ENCODE measurements at regions not wholly inside any gene's neighbourhood (a gene's known extent, or its start where the extent isn't known, plus 50 kb on each side); places are given as distances from the start of the nearest gene placed in this dataset.
"Not testable (repeated sequence)": the region's sequence is repeated elsewhere in the genome, so short reads cannot be mapped to it uniquely, and the experiment has no call there.

DNA sequence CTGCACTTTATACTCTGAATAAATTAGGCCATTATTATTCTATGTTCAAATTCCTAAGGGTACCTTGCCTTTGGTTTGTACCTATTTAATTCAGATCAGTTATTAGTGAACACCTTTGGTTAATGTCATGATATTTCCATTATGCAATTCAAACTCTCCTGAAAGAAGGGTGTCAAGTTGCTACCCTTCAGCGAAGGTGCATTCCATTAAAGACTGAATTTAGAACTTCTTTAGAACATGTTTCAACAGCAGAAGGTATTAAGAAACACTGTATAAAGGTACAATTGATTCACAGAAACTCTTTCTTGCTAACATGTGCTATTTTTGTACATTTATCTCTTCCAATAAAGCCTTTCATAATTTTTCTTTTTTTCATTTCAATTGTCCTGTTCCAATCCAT, 1545.4 kb upstream of the PCDH10 start:
- DNase-seq: no peak

DNA sequence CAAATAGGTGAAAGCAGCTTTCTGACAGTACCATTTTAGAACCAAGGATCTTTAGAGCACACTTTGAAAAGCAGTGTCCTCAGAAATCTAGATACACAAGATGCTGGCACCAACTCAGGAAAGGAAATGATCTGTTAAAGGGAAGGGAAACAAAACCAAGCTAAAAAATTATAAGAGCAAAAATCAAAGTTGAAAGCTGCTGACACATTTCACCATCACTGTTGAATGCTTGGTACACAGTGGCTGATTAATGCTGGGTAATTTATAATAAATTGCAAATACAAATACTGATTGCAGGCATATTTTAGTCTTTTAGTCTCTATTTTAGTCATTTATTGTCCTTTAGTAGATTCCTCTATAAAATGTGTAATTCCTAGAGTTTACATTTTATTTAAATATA, 1540.1 kb upstream of the PCDH10 start:
- no peak for DNase-seq

DNA sequence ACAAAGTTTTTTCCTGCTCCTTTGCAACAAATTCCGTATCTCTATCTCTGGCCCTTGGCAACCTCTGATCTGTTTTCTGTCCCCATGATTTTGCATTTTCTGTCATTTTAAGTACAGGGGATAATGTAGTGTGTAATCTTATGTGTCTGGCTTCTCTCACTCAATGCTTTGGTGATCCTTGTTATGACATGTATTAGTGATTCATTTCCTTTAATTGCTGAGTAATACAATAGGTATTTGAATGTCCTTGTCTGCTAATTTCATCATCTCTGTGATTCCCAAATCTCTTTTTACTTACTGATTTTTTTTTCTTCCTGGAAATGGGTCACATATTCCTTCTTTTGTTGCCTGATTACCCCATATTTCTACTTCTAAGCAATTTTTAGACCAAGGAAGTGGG, 1538.6 kb upstream of the PCDH10 start:
- DNase-seq: not testable (repeated sequence)

DNA sequence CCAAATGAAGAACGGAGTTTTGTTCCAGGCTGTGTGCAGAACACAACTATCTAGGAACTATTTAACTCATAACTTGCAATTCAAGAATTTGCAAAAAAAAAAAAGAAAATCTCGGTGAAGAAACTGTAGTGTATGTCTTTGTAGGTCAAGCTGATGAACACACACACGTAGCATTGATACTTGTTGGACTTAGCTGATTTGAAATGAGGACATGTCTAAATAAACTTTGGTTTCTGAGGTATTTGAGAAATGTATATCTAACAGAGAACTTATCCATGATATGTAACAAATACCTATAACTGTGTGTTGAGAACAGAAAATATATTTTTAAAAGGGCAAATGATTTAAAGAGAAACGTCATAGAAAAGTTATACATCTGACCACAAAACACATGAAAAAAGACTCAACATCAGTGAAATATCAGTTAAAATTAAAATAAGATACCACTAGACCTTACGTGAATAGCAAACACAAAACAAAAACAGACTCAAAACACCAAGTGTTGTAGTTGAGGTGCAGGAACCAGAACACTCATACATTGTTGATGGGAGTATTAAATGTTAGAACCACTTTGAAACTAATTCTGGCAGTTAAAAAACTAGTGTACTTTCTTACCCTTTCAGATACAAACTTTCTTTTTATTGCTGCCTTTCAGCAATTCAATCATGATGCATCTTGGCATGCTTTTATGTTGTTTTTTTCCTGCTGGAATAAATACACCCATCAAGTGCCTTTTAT, 1535.8 kb upstream of the PCDH10 start:
- DNase-seq: no peak

DNA sequence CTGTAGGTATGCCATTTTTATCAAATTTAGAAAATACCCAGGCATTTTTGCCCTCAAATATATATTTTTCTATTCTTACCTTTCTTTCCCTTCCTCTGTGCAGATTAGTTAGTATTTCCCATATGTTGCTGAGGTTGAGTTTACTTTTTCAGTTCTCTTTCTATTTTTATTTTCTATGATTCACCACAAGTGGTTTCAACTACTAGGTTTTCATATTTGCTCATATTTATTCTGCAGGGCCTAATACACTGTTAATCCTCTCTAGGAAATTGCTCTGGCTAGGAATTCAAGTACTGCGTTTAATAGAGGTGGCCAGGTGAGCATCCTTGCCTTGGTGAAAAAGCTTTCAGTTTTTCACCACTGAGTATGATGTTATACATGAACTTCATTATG, 1535.3 kb upstream of the PCDH10 start:
- no peak for DNase-seq

DNA sequence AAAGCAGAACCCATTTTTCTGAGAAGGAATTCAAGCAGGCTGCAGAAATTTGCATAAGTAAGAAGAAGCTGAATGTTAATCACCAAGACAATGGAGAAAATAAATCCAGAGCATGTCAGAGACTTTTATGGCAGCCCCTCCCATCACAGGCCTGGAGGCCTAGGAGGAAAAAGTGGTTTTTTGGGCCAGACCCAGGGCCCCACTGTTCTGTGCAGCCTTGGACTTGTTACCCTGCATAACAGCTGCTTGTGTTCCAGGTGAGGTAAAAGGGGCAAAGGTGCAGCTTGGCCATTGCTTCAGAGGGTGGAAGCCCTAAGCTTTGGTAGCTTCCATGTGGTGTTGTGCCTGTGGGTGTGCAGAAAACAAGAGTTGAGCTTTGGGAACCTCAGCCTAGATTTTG, 1516.2 kb upstream of the PCDH10 start:
- DNase-seq: no peak

DNA sequence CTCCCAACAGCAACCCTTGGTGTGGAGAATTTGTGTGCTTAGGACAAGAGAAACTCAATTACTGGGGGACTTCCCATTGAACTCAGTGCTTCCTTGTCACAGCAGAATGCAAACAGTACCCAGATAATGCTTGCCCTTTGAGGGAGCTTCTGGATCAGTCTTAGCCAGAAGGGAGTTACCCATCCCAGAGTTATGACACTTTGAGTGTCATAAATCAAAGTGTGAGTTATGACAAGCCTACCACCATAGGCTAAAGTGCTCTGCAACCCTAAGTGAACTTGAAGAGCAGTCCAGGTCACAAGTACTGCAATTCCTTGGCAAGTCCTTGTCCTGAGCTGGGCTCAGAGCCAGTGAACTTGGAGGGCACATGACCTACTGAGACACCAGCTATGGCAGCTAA, 1513.9 kb upstream of the PCDH10 start:
- no peak for DNase-seq

DNA sequence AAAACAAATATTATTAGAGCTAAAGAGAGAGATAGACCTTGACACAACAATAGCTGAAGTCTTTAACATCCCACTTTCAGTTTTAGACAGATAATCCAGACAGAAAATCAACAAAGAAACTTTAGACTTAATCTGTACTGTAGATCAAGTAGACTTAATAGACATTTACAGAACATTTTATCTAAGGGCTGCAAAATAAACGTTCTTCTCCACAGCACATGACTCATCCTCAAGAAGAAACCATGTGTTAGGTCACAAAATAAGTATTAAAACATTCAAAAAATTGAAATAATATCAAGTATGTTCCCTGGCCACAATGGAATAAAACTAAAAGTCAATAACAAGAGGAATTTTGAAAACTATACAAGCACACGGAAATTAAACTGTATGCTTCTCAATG, 1510.3 kb upstream of the PCDH10 start:
- no peak for DNase-seq

DNA sequence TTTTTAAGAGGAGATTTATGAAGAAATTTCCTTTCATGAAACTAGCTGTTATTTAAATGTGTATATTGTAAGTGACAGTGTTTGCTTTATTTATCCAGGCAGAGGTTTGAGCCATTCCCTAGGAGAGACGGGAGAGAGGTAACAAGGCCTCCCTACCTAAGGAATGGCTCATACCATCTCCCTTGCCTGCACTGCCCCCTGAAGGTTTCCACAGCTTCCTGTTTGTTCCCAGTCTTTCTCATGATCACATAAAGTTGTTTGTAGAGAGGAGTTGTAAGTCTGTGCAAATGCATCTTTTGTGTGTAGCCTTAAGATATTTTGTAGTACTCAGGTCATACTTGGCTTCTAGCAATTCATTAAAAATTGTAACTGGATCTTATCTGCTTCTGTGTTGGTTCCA, 1504.5 kb upstream of the PCDH10 start:
- DNase-seq: no peak

DNA sequence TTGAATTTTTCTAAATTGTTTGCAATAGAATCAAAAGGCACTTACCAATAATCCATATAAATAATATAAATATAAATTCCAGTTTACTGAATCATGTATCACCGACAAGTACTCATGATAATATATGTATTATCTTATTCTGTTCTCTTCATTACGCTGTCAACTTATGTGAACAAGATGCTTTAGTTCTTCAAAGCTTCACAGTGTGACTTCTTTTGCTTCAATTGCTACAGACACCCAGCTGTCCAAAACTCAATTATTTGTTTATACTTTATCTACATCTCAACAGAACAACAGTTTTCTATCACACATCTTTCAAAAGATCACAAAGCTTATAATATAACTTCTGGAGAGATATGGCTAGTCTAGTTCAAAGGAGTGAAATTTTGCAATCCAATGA, 1499.9 kb upstream of the PCDH10 start:
- no peak for DNase-seq

DNA sequence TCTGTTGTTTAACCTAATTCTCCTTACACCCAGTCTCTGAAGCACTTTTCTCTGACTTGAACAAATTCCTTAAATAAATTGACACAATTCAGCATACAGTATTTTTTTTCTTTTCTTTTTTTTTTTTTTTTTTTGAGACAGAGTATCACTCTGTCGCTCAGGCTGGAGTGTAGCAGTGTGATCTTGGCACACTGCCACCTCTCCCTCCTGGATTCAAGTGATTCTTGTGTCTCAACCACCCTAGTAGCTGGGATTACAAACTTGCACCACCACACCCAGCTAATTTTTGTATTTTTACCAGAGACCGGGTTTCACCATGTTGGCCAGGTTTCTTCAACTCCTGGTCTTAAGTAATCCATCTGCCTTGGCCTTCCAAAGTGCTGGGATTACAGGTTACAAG, 1498.1 kb upstream of the PCDH10 start:
- no peak for DNase-seq

DNA sequence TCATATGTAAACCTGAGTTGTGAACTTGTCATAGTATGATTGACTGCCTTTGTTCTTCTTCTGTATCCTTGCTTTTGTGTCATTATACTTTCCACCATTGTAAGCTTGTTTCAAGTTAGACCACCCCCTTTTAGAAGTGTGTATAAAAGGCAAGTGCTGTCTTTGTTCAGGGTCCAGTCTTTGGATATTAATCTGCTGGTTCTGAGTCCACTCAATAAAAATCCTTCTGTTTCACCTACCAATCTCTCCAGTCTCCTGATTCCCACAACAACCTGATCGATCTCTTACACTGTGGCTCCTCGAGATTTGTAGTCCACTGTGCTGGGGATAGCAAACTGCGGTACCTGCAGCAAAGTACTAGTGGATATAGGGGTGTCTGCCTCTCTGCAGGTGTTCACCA, 1465.8 kb upstream of the PCDH10 start:
- DNase-seq: not testable (repeated sequence)

DNA sequence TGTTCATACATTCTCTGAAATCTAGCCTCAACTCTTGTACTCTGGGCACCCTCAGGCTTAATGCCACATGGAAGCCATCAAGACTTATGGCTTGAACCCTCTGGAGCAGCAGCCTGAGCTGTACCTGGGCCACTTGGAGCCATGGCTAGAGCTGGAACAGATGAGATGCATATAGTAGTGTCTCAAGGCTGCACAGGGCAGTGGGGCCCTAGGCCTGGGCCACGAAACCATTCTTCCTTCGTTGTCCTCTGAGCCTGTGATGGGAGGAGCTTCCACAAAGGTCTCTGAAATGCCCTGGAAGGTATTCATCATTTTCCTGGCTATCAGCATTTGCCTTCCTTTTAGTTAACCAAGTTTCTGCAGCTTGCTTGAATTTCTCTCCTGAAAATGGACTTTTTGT, 1427.2 kb upstream of the PCDH10 start:
- no peak for DNase-seq

DNA sequence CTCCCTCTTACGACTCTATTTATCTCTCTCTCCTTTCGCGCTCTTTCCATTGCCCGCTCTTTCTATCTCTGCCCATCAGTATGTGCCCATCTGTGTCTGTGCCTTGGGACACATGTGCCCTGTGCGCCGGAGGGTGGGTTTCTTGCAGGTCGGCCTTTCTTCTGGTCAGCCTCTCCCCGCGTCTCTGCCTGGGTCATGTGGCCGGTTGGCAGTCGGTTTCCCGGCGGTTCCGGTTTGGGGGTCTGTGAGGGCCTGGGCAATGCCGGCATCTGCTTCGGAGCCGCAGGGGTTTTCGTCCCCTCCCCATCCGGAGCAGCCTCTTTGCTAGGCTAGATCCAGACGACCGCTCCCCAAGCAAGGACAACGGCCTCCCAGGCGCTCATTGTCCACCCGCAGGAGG, 1426.0 kb upstream of the PCDH10 start:
- DNase-seq: not testable (repeated sequence)

DNA sequence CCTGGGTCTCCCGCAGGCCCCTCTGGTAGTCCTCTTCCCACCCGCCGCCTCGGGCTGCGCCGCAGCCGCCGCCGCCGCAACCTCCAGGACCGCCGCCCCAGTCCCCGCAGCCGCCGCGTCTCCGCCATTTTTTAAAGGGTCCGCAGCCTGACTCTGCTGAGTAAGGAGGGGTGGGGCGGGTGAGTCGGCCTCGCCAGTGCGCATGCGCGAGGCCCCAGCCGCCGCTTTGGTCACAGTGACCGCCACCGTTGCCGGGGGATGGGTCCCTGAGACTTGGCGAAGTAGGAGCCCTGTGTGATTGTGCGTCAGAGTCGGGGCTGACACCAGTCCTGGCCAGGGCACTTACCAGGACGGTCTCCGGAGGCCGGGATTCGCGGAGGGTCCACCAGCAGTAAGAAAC, 1424.2 kb upstream of the PCDH10 start:
- DNase-seq: not testable (repeated sequence)

DNA sequence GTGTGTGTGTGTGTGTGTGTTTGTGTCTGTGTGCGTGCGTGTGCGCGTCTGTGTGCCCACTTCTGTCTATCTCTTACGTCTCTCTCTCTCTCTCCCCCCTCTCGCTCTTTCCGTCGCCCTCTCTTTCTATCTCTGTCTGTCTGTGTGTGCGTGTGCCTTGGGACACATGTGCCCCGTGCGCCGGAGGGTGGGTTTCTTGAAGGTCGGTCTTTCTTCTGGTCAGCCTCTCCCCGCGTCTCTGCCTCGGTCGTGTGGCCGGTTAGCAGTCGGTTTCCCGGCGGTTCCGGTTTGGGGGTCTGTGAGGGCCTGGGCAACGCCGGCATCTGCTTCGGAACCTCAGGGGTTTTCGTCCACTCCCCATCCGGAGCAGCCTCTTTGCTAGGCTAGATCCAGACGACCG, 1423.6 kb upstream of the PCDH10 start:
- not testable (repeated sequence) for DNase-seq

DNA sequence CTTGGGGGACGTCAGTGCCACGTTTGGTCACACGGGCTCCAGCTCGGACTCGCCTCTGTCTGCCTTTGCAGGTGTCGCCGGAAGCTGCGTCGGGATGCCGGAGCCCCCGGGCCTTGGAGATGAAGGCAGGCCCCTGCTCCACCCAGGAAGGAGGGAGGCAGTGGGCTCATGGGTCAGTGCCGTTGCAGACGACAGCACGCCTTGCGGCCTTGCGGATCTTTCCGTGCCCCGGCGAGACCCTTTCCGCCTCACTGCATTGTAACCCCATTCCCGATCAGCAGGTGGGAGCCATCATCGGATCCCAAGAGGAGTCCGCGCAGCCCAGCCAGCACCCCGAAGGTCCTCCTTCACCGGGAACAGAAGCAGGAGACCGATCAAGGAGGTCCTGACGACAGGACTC, 1422.2 kb upstream of the PCDH10 start:
- not testable (repeated sequence) for DNase-seq

DNA sequence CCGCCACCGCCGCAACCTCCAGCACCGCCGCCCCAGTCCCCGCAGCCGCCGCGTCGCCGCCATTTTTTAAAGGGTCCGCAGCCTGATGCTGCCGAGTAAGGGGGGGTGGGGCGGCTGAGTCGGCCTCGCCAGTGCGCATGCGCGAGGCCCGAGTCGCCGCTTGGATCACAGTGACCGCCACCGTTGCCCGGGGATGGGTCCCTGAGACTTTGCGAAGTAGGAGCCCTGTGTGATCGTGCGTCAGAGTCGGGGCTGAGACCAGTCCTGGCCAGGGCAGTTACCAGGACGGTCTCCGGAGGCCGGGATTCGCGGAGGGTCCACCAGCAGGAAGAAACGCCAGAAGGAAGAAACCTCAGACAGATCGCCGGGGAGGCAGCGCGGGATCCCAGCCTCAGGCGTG, 1421.7 kb upstream of the PCDH10 start:
- DNase-seq: not testable (repeated sequence)

DNA sequence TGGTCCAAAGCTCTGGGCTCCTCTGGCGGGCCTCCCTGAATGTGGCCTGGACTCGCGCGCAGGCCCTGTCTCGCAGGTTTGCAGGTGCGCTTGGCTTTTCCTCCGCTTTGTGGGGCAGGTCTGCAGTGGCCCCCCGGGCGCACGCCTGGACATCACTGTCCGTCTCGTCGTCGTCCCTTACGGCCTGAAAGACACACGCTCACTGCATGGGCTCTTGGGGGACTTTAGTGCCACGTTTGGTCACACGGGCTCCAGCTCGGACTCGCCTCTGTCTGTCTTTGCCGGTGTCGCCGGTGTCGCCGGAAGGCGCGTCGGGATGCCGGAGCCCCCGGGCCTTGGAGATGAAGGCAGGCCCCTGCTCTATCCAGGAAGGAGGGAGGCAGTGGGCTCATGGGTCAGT, 1419.9 kb upstream of the PCDH10 start:
- not testable (repeated sequence) for DNase-seq

DNA sequence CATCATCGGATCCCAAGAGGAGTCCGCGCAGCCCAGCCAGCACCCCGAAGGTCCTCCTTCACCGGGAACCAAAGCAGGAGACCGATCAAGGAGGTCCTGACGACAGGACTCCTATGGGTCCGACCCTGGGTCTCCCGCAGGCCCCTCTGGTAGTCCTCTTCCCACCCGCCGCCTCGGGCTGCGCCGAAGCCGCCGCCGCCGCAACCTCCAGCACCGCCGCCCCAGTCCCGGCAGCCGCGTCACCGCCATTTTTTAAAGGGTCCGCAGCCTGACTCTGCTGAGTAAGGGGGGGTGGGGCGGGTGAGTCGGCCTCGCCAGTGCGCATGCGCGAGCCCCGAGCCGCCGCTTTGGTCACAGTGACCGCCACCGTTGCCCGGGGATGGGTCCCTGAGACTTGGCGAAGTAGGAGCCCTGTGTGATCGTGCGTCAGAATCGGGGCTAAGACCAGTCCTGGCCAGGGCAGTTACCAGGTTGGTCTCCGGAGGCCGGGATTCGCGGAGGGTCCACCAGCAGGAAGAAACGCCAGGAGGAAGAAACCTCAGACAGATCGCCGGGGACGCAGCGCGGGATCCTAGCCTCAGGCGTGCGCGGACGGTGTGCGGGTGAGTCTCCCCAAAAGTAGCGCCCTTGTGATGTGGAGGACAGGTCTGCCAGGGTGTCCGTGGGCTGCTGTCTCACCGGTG, 1419.2 kb upstream of the PCDH10 start:
- DNase-seq: not testable (repeated sequence)

DNA sequence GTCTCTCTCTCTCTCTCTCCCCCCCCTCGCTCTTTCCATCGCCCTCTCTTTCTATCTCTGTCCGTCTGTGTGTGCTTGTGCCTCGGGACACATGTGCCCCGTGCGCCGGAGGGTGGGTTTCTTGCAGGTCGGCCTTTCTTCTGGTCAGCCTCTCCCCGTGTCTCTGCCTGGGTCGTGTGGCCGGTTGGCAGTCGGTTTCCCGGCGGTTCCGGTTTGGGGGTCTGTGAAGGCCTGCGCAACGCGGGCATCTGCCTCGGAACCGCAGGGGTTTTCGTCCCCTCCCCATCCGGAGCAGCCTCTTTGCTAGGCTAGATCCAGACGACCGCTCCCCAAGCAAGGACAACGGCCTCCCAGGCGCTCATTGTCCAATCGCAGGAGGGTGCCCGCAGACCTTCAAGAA, 1418.5 kb upstream of the PCDH10 start:
- DNase-seq: not testable (repeated sequence)

DNA sequence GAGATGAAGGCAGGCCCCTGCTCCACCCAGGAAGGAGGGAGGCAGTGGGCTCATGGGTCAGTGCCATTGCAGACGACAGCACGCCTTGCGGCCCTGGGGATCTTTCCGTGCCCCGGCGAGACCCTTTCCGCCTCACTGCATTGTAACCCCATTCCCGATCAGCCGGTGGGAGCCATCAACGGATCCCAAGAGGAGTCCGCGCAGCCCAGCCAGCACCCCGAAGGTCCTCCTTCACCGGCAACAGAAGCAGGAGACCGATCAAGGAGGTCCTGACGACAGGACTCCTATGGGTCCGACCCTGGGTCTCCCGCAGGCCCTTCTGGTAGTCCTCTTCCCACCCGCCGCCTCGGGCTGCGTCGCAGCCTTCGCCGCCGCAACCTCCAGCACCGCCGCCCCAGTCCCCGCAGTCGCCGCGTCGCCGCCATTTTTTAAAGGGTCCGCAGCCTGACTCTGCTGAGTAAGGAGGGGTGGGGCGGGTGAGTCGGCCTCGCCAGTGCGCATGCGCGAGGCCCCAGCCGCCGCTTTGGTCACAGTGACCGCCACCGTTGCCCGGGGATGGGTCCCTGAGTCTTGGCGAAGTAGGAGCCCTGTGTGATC, 1417.0 kb upstream of the PCDH10 start:
- not testable (repeated sequence) for DNase-seq

DNA sequence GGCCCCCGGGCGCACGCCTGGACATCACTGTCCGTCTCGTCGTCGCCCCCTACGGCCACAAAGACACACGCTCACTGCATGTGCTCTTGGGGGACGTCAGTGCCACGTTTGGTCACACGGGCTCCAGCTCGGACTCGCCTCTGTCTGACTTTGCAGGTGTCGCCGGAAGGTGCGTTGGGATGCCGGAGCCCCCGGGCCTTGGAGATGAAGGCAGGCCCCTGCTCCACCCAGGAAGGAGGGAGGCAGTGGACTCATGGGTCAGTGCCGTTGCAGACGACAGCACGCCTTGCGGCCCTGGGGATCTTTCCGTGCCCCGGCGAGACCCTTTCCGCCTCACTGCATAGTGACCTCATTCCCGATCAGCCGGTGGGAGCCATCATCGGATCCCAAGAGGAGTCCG, 1414.8 kb upstream of the PCDH10 start:
- not testable (repeated sequence) for DNase-seq

DNA sequence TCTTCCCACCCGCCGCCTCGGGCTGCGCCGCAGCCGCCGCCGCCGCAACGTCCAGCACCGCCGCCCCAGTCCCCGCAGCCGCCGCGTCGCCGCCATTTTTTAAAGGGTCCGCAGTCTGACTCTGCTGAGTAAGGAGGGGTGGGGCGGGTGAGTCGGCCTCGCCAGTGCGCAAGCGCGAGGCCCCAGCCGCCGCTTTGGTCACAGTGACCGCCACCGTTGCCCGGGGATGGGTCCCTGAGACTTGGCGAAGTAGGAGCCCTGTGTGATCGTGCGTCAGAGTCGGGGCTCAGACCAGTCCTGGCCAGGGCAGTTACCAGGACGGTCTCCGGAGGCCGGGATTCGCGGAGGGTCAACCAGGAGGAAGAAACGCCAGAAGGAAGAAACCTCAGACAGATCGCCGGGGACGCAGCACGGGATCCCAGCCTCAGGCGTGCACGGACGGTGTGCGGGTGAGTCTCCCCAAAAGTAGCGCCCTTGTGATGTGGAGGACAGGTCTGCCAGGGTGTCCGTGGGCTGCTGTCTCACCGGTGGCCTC, 1414.2 kb upstream of the PCDH10 start:
- DNase-seq: not testable (repeated sequence)

All from DMS79 treated with DMSO at 0.1 percent for 48 hours (cell line).